ENCODE measurements at regions not wholly inside any gene's neighbourhood (a gene's known extent, or its start where the extent isn't known, plus 50 kb on each side); places are given as distances from the start of the nearest gene placed in this dataset.

GRCh38 chr4:28360681-28361080 is 1500.0 kb downstream of the STIM2 start:
- ChIA-PET POLR2A (no interaction called here), CTCF (no interaction called here)
- TF ChIP-seq, protein P1, sequence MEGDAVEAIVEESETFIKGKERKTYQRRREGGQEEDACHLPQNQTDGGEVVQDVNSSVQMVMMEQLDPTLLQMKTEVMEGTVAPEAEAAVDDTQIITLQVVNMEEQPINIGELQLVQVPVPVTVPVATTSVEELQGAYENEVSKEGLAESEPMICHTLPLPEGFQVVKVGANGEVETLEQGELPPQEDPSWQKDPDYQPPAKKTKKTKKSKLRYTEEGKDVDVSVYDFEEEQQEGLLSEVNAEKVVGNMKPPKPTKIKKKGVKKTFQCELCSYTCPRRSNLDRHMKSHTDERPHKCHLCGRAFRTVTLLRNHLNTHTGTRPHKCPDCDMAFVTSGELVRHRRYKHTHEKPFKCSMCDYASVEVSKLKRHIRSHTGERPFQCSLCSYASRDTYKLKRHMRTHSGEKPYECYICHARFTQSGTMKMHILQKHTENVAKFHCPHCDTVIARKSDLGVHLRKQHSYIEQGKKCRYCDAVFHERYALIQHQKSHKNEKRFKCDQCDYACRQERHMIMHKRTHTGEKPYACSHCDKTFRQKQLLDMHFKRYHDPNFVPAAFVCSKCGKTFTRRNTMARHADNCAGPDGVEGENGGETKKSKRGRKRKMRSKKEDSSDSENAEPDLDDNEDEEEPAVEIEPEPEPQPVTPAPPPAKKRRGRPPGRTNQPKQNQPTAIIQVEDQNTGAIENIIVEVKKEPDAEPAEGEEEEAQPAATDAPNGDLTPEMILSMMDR (IDR thresholded peaks at IDR 0.05; ENCODE audit: control extremely low read depth, extremely low read depth, low read depth, missing control alignments): no peak
- DNase-seq (ENCODE audit: extremely low spot score): no peak

- CTCF ChIA-PET: no interaction called here
- POLR2A ChIA-PET: no interaction called here
- DNase-seq (ENCODE audit: extremely low spot score): no peak
- TF ChIP-seq, protein P1 (IDR thresholded peaks at IDR 0.05; ENCODE audit: control extremely low read depth, extremely low read depth, low read depth, missing control alignments): no peak
Observed at GRCh38 chr4:28362169-28362568, 1501.5 kb downstream of the STIM2 start.

GRCh38 chr4:28369499-28369898 is 1508.9 kb downstream of the STIM2 start:
- CTCF ChIA-PET: no interaction called here
- POLR2A ChIA-PET: no interaction called here
- DNase-seq (ENCODE audit: extremely low spot score): no peak
- TF ChIP-seq, protein P1 (IDR thresholded peaks at IDR 0.05; ENCODE audit: control extremely low read depth, extremely low read depth, low read depth, missing control alignments): no peak

- DNase-seq (ENCODE audit: extremely low spot score): no peak
- CTCF ChIA-PET: no interaction called here
- POLR2A ChIA-PET: no interaction called here
- TF ChIP-seq, protein P1 (IDR thresholded peaks at IDR 0.05; ENCODE audit: control extremely low read depth, extremely low read depth, low read depth, missing control alignments): no peak
Observed at GRCh38 chr4:28373191-28373590, 1512.5 kb downstream of the STIM2 start.

DNA sequence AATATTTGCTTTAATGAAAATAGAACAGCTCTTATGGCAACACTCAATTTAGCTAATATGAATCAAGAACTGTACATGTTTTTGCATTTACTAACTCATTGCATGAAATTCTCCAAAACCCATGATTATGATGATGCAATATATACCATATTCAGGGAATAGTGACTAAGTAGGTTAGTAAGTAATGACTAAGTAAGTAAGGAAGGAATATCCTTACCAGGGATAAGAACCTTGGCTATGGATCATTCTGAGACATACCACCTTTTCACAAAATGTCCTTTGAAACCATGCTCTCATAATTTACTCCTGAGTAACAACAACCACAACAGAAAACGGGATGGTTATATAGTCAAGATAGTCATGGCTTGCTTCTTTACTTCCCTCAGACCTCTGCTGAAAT is 1513.0 kb downstream of the STIM2 start:
- ChIA-PET CTCF (no interaction called here), POLR2A (no interaction called here)
- TF ChIP-seq, protein P1 (IDR thresholded peaks at IDR 0.05; ENCODE audit: control extremely low read depth, extremely low read depth, low read depth, missing control alignments): no peak
- no peak for DNase-seq (ENCODE audit: extremely low spot score)

- CTCF ChIA-PET: no interaction called here
- no peak for DNase-seq (ENCODE audit: extremely low spot score)
- POLR2A ChIA-PET: no interaction called here
- TF ChIP-seq, protein P1 (IDR thresholded peaks at IDR 0.05; ENCODE audit: control extremely low read depth, extremely low read depth, low read depth, missing control alignments): no peak
Observed at GRCh38 chr4:28378109-28378830, 1517.6 kb downstream of the STIM2 start.
